MV-4-11 (cell line): ENCODE measurements at regions not wholly inside any gene's neighbourhood (a gene's known extent, or its start where the extent isn't known, plus 50 kb on each side); places are given as distances from the start of the nearest gene placed in this dataset.

Source experiments
- DNase-seq: peaks from one replicate; lab custom pipeline; 2025; lab: John Stamatoyannopoulos, UW

DNA sequence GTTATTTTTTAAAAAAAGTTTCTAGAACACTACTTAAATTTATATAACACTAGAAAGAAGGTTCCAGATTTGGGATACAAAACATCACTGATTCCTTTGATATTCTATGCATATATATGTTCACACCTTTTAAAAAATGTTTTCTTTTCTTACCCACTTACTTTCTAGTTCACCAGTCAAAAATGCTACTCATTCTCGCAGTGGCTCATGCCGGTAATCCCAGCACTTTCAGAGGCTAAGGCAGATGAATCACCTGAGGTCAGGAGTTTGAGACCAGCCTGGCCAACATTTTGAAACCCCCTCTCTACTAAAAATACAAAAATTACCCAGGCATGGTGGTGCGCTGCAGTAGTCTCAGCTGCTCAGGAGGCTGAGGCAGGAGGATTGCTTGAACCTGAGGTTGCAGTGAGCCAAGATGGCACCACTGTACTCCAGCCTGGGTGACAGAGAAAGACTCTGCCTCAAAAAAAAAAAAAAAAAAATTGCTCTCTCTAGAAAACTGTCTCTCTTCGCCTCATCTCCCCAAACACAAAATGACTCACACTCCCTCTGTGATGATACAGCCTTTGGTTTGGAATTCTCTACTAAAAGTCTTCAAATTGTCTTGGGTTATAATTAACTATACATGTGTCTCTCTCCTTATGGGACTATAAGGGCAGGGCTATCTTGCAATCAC, 52.6 kb upstream of the TGFBR2 start:
- DNase-seq = no peak

DNA sequence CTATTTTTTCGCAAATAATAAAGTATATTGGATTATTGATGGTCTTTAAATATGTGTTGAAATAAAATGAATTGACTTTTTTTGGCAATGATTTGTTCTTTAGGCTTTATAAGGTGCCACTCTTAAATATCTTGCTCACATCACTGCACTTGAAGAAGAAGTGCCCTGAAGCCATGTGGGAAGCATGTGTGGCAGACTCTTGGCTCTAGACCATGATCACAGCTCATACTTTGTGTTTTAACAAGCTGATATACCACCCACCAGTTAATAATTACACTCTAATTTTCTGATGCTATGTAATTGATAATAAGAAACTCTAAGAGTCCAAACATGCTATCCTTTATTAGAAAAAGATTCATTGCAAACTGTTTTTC, 52.1 kb upstream of the TGFBR2 start:
- no peak for DNase-seq

DNA sequence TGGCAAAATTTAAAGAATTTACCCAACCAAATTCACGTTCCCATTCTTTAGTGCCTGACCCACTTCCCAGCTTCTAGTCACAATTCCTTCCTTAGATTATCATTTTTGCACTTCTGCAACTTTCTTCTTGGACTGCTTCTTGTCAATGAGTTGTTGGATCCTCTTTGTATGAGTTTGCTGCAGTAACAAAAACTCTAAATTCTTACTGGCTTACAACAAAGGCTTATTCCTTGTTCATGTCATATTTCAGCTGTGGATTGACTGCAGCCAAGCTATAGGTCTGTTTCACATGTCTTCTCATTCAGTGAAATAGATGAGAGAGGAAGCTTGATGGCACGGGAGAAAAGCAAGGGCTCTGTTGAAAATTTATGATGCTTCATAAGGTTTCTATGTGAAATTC, 50.4 kb upstream of the TGFBR2 start:
- no peak for DNase-seq
